ENCODE measurements at regions not wholly inside any gene's neighbourhood (a gene's known extent, or its start where the extent isn't known, plus 50 kb on each side); places are given as distances from the start of the nearest gene placed in this dataset.
"Not testable (repeated sequence)": the region's sequence is repeated elsewhere in the genome, so short reads cannot be mapped to it uniquely, and the experiment has no call there.

GRCh38 chr15:77944002-77944867 is 133.3 kb downstream of the TBC1D2B start:
- no peak for DNase-seq

DNA sequence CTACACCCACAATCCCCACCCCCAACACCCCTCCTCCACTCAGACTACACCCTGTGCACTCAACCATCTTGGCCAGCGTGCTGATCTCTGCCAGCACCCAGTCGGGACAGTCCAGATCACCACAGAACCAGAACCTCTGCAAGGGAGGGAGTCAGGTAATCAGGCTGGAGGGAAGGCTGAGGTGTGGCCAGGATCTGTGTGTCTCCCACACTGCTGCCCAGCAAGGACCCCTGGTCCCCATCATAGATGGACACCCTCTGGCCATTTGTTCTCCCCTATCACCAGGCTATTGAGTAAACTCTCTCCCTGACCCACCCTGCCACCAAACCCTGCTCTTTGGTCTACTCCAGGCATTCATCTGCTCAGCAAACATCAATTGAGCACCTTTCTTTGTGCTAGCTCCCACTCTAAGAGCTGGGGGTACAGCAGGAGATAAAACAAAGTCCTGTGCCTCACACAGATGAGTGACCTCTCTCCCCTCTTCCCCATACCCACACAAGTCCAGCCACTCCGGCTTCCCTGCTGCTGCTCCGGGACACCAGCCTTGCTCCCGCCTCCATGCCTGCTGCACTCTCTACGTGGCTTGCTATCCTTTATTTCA is 134.8 kb downstream of the TBC1D2B start:
- DNase-seq = no peak

DNA sequence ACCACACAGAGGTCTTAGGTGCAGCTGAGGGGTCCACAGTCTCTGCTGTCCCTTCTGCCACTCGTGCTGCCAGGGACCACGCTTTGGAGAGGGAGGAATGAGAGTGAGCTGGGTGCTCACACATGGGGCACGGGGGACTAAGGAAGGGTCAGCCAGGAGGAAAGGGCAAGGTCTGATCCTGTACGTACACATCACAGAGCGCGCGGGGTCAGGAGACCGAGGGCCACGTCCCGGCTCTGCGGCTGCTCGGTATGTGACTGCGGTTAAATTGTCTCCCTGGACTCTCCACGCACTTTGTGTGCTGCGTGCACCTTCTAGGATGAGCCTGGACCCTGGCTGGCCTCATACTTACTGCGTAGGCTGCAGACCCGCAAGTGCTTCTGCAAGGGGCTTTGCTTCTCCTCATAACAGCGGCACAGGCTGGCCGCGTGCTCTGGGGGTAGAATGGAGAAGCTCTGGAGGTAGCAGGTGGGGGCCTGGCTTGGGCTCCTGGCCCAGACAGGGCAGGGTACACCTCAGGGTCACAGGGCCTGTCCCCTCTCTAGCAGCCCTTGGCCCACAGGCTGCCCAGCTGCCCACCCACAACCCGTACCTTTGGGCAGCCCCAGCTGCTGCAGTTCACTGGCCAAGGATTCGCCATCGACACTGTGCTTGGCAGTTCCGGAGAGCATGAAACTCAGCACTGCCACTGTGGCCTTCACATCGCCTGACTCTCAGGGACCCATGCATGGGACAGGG is 136.3 kb downstream of the TBC1D2B start:
- not testable (repeated sequence) for DNase-seq

DNA sequence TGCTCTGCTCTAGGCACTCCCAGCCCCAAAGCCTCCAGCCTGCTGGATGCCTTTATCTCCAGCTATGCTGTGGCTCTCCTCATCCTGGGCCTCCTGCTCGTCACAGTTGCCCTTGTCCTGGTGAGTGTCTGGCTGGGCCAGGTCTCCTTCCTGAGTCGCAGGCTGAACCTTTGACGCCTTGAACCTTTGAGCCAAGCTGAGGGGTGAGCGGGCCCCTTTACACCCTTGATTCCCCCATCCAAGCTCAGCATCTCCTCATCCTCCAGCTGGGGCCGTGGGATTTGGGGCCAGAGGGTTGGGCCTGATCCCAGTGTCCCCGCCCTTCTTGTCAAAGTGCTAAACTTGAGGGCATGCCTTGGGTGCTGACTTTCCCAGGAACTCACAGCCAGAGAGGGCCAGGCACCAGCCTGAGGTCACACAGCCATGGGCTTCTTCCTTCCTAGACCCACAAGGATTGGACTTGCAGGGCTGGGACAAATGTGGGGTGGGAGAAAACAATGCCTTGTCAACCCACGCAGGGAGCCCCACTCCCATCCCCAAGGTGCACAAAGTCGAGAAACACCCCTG is 137.0 kb downstream of the TBC1D2B start:
- DNase-seq = no peak

DNA sequence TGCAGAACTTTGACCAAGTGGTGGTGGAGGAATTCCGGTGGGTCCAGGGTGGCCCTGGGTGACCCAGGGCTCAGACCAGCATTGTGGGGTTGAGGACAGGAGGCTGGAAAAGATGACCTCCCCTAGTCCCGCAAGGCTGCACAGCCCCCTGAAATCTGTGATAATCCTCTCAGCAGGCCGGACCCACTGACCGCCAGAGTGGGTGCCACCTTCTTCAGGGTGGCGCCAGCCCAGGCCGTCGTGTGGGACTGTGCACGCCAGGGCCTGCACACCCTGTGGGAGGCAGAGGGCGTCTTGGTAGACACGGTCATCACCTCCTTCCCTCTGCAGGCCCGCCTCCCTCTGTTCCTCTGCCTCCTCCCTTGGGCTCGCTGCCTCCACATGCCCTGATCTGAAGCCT is 137.7 kb downstream of the TBC1D2B start:
- no peak for DNase-seq

DNA sequence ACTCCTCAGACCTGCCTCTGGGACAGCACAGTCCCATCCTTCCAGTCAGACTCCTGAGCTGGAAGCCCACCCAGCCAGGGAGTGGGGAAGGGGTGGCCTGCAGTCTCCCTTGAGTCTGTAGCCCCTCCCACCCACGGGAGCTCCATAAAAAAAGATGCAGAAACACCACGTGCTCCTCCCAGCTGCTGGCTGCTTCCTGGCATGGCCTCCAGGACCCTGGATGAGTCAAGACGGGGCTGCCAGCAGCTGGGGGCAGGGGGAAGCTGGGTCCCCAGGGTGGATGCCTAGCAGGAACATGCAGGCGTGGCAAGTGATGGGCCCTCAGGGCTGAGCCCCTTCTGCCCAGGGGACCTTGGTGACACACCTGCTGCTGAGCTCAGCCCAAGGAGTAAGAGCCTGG is 138.5 kb downstream of the TBC1D2B start:
- not testable (repeated sequence) for DNase-seq

- not testable (repeated sequence) for DNase-seq
Observed at GRCh38 chr15:77938546-77938945, 139.0 kb downstream of the TBC1D2B start.

DNA sequence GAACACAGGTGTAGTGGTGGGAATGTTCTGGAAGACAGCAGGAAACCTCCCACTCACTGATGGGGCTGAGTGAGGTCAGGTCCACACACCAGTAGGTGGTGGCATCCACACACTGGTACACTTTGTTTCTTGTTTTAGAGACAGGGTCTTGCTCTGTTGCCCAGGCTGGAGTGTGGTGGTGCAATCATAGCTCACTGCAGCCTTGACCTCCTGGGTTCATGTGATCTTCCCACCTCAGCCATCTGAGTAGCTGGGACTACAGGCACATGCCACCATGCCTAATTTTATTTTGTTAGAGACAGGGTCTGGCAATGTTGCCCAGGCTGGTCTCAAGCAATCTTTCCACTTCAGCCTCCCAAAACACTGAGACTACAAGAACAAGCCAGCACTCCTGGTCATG is 140.9 kb downstream of the TBC1D2B start:
- not testable (repeated sequence) for DNase-seq

DNA sequence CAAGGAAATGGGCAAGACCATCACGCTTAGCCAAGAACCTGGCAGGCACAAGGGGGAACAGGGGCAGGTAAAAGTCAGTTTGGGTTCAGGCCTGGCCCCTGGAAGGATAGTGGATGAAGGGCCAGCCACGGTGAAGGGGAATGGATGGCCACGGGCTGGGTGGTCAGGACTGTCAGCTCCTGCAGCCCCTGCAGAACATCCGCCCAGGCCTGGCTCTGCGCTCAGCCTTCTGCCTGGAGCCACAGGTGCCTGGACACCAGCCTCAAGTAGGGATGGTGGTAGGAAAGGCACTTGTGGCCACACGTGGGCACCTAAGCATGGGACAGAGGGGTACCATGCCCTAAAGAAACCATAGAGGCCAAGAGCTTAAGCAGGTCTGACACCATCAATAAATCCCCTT is 143.0 kb downstream of the TBC1D2B start:
- DNase-seq = not testable (repeated sequence)

GRCh38 chr15:77930907-77931306 is 146.6 kb downstream of the TBC1D2B start:
- not testable (repeated sequence) for DNase-seq

GRCh38 chr15:77930490-77930889 is 147.0 kb downstream of the TBC1D2B start:
- DNase-seq = not testable (repeated sequence)

DNA sequence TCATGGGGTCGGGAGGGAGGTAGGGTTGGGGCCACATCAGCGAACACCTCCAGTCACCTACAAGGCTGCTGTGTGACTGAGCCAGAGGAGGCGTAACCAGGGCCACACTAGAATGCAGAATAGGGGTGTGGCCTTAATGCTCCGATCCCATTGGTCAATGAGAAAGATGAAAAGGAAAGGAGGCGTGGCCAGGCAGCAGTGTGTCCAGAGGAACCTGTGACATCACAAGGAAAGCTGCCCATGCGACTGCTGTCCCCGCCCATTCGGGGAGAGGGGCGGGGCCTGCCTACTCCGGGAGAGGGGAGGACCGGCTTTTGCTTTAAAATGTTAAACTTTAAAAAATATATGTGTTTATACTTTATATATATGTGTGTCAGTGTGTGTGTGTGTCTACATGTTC is 150.7 kb downstream of the TBC1D2B start:
- DNase-seq = not testable (repeated sequence)

GRCh38 chr15:77926296-77926695 is 151.2 kb downstream of the TBC1D2B start:
- not testable (repeated sequence) for DNase-seq

- DNase-seq = not testable (repeated sequence)
Observed at GRCh38 chr15:77925101-77925500, 152.4 kb downstream of the TBC1D2B start.

GRCh38 chr15:77921664-77922063 is 155.8 kb downstream of the TBC1D2B start:
- no peak for DNase-seq

DNA sequence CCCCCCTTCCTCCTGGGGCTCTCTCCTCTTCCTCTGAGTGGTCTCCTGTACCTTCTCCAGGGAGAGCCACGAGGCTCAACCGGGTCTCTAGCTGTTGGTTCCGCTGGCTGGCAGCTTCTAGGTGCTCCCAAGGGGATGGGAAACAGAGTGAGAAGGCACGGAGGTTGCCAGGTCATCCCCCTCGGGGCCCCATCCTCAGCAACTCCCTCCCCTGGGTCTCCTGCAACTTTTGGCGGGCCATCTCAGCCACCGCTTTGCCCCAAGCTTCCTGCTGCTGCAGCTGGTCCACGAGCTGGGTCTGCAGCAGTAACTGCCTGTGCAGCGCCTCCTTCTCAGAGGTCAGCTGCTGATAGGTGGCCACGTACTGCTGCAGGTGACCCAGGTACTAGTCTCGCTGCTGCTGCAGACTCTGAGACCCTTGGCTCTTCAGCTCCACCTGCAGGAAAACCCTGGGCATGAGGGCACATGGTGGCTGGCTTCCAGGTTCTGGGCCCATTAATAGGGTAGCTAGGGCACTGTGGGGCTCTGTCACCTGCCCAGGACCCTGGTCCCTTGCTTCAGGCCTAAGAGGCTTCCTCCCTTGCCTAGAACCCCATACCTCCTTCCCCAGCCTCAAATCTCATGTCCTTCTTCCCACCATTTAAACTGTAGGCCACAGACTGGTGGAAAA is 160.4 kb downstream of the TBC1D2B start:
- DNase-seq = not testable (repeated sequence)

DNA sequence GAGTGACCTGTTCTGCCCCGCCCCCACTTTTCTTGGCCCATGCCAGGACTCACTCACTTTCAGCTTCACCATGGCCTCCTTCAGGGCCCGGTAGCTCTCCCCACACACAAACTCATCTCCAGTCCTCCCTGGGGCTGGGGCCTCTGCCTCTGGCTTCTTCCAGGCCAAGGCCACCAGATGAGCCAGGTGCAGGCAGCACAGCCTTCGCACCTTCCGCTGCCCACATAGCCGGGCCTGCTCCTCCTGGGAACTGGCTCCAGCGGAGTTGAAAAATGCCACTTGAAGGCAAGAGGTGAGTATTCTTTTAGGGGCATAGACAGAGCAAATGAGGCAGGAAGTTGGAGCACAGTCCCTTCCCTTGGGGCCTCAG is 161.6 kb downstream of the TBC1D2B start:
- not testable (repeated sequence) for DNase-seq

GRCh38 chr15:77915261-77915960 is 162.1 kb downstream of the TBC1D2B start:
- no peak for DNase-seq

GRCh38 chr15:77914531-77914930 is 163.0 kb downstream of the TBC1D2B start:
- DNase-seq = not testable (repeated sequence)

DNA sequence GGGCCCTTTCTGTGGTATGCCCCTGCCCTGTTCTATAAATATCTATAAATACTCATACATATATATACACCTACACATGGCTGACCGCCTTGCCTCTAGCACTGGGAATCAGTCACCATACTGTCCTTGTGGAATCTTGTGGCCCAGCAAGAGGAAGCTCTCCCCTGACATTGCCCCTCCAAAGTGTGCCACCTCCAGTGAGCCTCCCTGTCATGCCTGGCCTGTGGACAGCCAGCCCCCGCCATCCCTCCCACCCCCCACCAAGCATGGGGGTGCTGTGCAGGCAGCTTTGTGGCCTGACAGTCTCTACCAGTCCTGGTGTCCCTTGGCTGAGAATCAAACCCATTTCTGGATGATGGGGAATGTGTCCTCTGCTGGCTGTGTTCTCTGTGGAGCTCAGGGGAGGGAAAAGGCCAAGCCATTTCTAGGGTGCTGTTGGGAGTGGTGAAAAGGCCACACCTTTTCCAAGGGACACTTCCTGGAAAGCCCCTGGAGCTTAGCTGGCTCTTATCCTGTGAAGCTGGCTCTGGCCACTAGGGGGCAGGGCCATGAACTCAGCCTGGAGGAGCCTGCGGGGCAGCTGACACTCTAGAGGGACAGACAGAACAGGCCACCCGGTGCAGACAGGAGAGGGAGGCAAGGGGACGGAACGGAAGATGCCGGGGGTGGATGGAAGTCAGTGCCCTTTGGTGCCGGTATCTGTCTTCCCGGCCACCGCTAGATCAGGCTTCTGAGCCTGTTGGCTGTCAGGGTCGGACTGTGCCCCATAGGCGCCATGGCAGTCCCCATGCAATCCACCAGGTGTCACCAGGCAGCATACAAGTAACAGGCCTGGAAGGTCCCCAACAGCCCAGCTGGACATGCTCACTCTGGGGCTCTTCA is 167.2 kb downstream of the TBC1D2B start:
- DNase-seq = not testable (repeated sequence)

Measured in 8988T (cell line).